Right kidney (tissue), 1 donor: ENCODE measurements at regions not wholly inside any gene's neighbourhood (a gene's known extent, or its start where the extent isn't known, plus 50 kb on each side); places are given as distances from the start of the nearest gene placed in this dataset.
"Not testable (repeated sequence)": the region's sequence is repeated elsewhere in the genome, so short reads cannot be mapped to it uniquely, and the experiment has no call there.

Experiments used
- DNase-seq: peaks from one replicate; pipeline ENCODE4 v3.0.0-alpha.2; 2016

GRCh38 chr14:54010981-54011380 lies 54.4 kb upstream of the BMP4 start:
- no peak for DNase-seq

- DNase-seq = no peak
These were observed 66.4 kb upstream of the BMP4 start for GRCh38 chr14:54023027-54023426.

GRCh38 chr14:54025661-54026060 lies 69.0 kb upstream of the BMP4 start:
- no peak for DNase-seq

- DNase-seq = no peak
These were observed 70.0 kb upstream of the BMP4 start for GRCh38 chr14:54026671-54027070.

GRCh38 chr14:54030996-54031395 lies 74.4 kb upstream of the BMP4 start:
- DNase-seq = not testable (repeated sequence)

- DNase-seq = not testable (repeated sequence)
These were observed 76.7 kb upstream of the BMP4 start for GRCh38 chr14:54033285-54033684.

- no peak for DNase-seq
These were observed 82.1 kb upstream of the BMP4 start for GRCh38 chr14:54038724-54039123.

GRCh38 chr14:54039311-54039710 lies 82.7 kb upstream of the BMP4 start:
- DNase-seq = no peak

GRCh38 chr14:54040846-54041245 lies 84.2 kb upstream of the BMP4 start:
- no peak for DNase-seq

- DNase-seq = no peak
These were observed 89.6 kb upstream of the BMP4 start for GRCh38 chr14:54046250-54046649.

GRCh38 chr14:54047645-54048308 lies 91.2 kb upstream of the BMP4 start:
- no peak for DNase-seq

- DNase-seq = no peak
These were observed 91.7 kb upstream of the BMP4 start for GRCh38 chr14:54048311-54048710.

- no peak for DNase-seq
These were observed 92.1 kb upstream of the BMP4 start for GRCh38 chr14:54048736-54049135.

GRCh38 chr14:54050759-54051158 lies 94.1 kb upstream of the BMP4 start:
- no peak for DNase-seq

- DNase-seq = no peak
These were observed 96.2 kb upstream of the BMP4 start for GRCh38 chr14:54052696-54053385.

GRCh38 chr14:54053386-54053745 lies 96.7 kb upstream of the BMP4 start:
- DNase-seq = no peak

- no peak for DNase-seq
These were observed 101.9 kb upstream of the BMP4 start for GRCh38 chr14:54058505-54058904.

- DNase-seq = no peak
These were observed 127.1 kb upstream of the BMP4 start for GRCh38 chr14:54083549-54084239.

GRCh38 chr14:54085232-54085761 lies 128.7 kb upstream of the BMP4 start:
- DNase-seq = no peak

GRCh38 chr14:54085841-54086240 lies 129.2 kb upstream of the BMP4 start:
- no peak for DNase-seq

GRCh38 chr14:54086767-54087166 lies 130.1 kb upstream of the BMP4 start:
- DNase-seq = peak; percentile 47

- DNase-seq = no peak
These were observed 130.8 kb upstream of the BMP4 start for GRCh38 chr14:54087376-54087775.

- DNase-seq = no peak
These were observed 131.6 kb upstream of the BMP4 start for GRCh38 chr14:54088271-54088670.

GRCh38 chr14:54090274-54090673 lies 133.6 kb upstream of the BMP4 start:
- no peak for DNase-seq
